A549 (cell line): ENCODE measurements at regions not wholly inside any gene's neighbourhood (a gene's known extent, or its start where the extent isn't known, plus 50 kb on each side); places are given as distances from the start of the nearest gene placed in this dataset.
A peak's percentile ranks its signal among the peaks of the same experiment; 100 is the strongest.

Source experiments
- ATAC-seq, 2 experiments: fragments of 200-7000 bp in 1 of 2; fragments of >200 bp in 1 of 2; cut with Nextera tagmentation in 1 of 2; cut with Tn5 transposase in 1 of 2; 3 replicates each; pipeline versions ENCODE4 v1.8.0 to v1.9.1; 2018 to 2020; ENCODE audit warnings: mild to moderate bottlenecking in 1 of 2, moderate library complexity in 1 of 2
- CTCF ChIA-PET: fragments of 300-600 bp; sonication (Branson Sonifier 250); formaldehyde crosslinking; extraction: SDS; loops from one replicate; lab custom pipeline; 2021; ENCODE audit warnings: antibody characterized with exemption, inconsistent platforms; lab: Yijun Ruan, JAX
- POLR2A ChIA-PET: fragments of 350-600 bp; formaldehyde crosslinking; extraction: SDS; loops from one replicate; lab custom pipeline; 2021; ENCODE audit warnings: antibody characterized with exemption, inconsistent platforms; lab: Yijun Ruan, JAX
- DNase-seq, 2 experiments: peaks; one replicate each; pipeline versions ENCODE4 v3.0.0 to v3.0.0-alpha.2; 2011 to 2016; ENCODE audit warnings: low read depth in 1 of 2, low spot score in 1 of 2
- FAIRE-seq: peaks from 2 replicates; lab custom pipeline; 2011; peaks lifted over from hg19 to GRCh38; lab: Jason Lieb, UNC
- H3K27ac ChIP-seq, 2 experiments: fragments of >200 bp; sonication (Bioruptor Twin); formaldehyde crosslinking; 3 replicates each; pipeline ENCODE4 v1.5.1; 2016 to 2017
- H3K4me1 ChIP-seq: fragments of >200 bp; sonication (Bioruptor Twin); formaldehyde crosslinking; 3 replicates; pipeline ENCODE4 v1.6.1; 2016
- H3K4me2 ChIP-seq: fragments of >200 bp; sonication (Bioruptor Twin); formaldehyde crosslinking; 3 replicates; pipeline ENCODE4 v1.6.1; 2016
- H3K4me3 ChIP-seq: fragments of >200 bp; sonication (Bioruptor Twin); formaldehyde crosslinking; 3 replicates; pipeline ENCODE4 v1.5.1; 2016
- H3K9me3 ChIP-seq: fragments of >200 bp; sonication (Bioruptor Twin); formaldehyde crosslinking; 3 replicates; pipeline ENCODE4 v1.6.1; 2016
- BCL3 ChIP-seq: fragments of >200 bp; sonication (Bioruptor Twin); formaldehyde crosslinking; IDR thresholded peaks from 3 replicates; pipeline ENCODE4 v1.6.1; 2016
- BHLHE40 ChIP-seq: IDR thresholded peaks from 2 replicates; pipeline ENCODE4 v1.6.1; 2012; ENCODE audit warnings: low read depth, low read length, inconsistent platforms
- CBX8 ChIP-seq: fragments of 200-600 bp; sonication (generic); IDR thresholded peaks from 2 replicates; pipeline ENCODE4 v1.6.1; 2016
- CHD2 ChIP-seq: fragments of 150-350 bp; IDR thresholded peaks from 2 replicates; pipeline ENCODE4 v1.6.1; 2014; ENCODE audit warnings: low read length; ENCODE audit not compliant: partially characterized antibody
- HEYL ChIP-seq: fragments of 250-450 bp; sonication (Bioruptor Pico); IDR thresholded peaks from 2 replicates; pipeline ENCODE4 v1.8.0; 2021; ENCODE audit warnings: mild to moderate bottlenecking, moderate library complexity
- HOXB13 ChIP-seq: fragments of 250-450 bp; sonication (Bioruptor Pico); IDR thresholded peaks from 2 replicates; pipeline ENCODE4 v1.5.0; 2020; ENCODE audit warnings: low read depth, mild to moderate bottlenecking, moderate library complexity
- HOXB5 ChIP-seq: fragments of 250-450 bp; sonication (Bioruptor Pico); IDR thresholded peaks from 2 replicates; pipeline ENCODE4 v1.5.0; 2020; ENCODE audit warnings: mild to moderate bottlenecking, moderate library complexity
- MAX ChIP-seq: IDR thresholded peaks from 2 replicates; pipeline ENCODE4 v1.6.1; 2012
- NFE2L2 ChIP-seq: fragments of 150-350 bp; conservative IDR thresholded peaks from 2 replicates; pipeline ENCODE4 v1.6.1; 2014; ENCODE audit warnings: low read length
- PBX3 ChIP-seq: IDR thresholded peaks from 2 replicates; pipeline ENCODE4 v1.6.1; 2012
- RAD21 ChIP-seq, 2 experiments: fragments of >200 bp in 1 of 2; sonication (Bioruptor Twin) in 1 of 2; formaldehyde crosslinking in 1 of 2; IDR thresholded peaks in 1 of 2; conservative IDR thresholded peaks in 1 of 2; 2 replicates in 1 of 2; 3 replicates in 1 of 2; pipeline ENCODE4 v1.6.1; 2012 to 2018; ENCODE audit warnings: inconsistent platforms in 1 of 2
- RFX5 ChIP-seq: fragments of 450-650 bp; IDR thresholded peaks from 2 replicates; pipeline ENCODE4 v1.7.1; 2014; ENCODE audit warnings: antibody characterized with exemption, mild to moderate bottlenecking, moderate library complexity
- TP53 ChIP-seq: fragments of 250-450 bp; sonication (Bioruptor Pico); IDR thresholded peaks from 2 replicates; pipeline ENCODE4 v1.5.0; 2021; ENCODE audit warnings: mild to moderate bottlenecking, moderate library complexity
- ZFP36 ChIP-seq: fragments of 450-650 bp; IDR thresholded peaks from 2 replicates; pipeline ENCODE4 v1.6.1; 2014; ENCODE audit warnings: borderline replicate concordance; ENCODE audit not compliant: partially characterized antibody
- ZNF302 ChIP-seq: fragments of 250-450 bp; sonication (Bioruptor Pico); IDR thresholded peaks from 2 replicates; pipeline ENCODE4 v1.9.0; 2021; ENCODE audit warnings: inconsistent platforms, mild to moderate bottlenecking, moderate library complexity
- WGBS: methylation state at CpG from one replicate; pipeline ENCODE4 v1.1.6; 2017; ENCODE audit errors: missing lambda C conversion rate; 5-methylcytosine and 5-hydroxymethylcytosine counted together
- TF ChIP-seq, protein P1 (sequence below): fragments of 200-600 bp; sonication (generic); IDR thresholded peaks from 2 replicates; pipeline ENCODE4 v1.6.1; 2016; ENCODE audit warnings: antibody characterized with exemption, mild to moderate bottlenecking, moderate library complexity
- TF ChIP-seq, protein P2 (sequence below): fragments of 250-450 bp; sonication (Bioruptor Pico); IDR thresholded peaks from 2 replicates; pipeline ENCODE4 v1.5.0; 2021; ENCODE audit warnings: mild to moderate bottlenecking, moderate library complexity, borderline replicate concordance
- TF ChIP-seq, protein P3 (sequence below): fragments of >200 bp; sonication (Bioruptor Twin); formaldehyde crosslinking; IDR thresholded peaks from 3 replicates; pipeline ENCODE4 v1.5.1; 2016

DNA sequence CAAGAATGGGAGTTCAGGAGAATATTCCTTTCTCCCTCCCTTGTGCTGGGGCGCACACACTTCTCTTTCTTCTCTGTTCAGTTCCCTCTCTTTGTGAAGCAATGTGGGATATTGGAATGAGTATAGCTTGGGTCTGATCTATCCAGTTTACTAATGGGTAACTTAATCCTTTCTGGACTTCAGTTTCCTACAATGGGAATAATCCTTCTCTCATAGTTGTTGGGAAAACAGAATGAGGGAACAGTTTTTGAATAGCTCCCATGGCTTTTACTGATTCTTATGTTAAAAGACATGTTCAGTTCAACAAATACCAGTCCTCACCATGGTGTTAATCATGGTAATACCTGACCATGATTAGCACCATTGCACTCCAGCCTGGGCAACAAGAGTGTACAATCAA lies 93.1 kb downstream of the ARL4C start:
- TF ChIP-seq HEYL (no peak), HOXB5 (CRISPR knock-in tag) (no peak), ZFP36 (no peak), RAD21 (conservative IDR thresholded peaks at IDR 0.05 in 1 of 2, IDR thresholded peaks at IDR 0.05 in 1 of 2) (no peak), NFE2L2 (no peak), TP53 (CRISPR knock-in tag) (no peak), ZNF302 (CRISPR knock-in tag) (no peak), CBX8 (no peak), BHLHE40 (no peak), MAX (no peak), RFX5 (no peak), CHD2 (no peak), PBX3 (no peak), HOXB13 (no peak)
- TF ChIP-seq, protein P1, sequence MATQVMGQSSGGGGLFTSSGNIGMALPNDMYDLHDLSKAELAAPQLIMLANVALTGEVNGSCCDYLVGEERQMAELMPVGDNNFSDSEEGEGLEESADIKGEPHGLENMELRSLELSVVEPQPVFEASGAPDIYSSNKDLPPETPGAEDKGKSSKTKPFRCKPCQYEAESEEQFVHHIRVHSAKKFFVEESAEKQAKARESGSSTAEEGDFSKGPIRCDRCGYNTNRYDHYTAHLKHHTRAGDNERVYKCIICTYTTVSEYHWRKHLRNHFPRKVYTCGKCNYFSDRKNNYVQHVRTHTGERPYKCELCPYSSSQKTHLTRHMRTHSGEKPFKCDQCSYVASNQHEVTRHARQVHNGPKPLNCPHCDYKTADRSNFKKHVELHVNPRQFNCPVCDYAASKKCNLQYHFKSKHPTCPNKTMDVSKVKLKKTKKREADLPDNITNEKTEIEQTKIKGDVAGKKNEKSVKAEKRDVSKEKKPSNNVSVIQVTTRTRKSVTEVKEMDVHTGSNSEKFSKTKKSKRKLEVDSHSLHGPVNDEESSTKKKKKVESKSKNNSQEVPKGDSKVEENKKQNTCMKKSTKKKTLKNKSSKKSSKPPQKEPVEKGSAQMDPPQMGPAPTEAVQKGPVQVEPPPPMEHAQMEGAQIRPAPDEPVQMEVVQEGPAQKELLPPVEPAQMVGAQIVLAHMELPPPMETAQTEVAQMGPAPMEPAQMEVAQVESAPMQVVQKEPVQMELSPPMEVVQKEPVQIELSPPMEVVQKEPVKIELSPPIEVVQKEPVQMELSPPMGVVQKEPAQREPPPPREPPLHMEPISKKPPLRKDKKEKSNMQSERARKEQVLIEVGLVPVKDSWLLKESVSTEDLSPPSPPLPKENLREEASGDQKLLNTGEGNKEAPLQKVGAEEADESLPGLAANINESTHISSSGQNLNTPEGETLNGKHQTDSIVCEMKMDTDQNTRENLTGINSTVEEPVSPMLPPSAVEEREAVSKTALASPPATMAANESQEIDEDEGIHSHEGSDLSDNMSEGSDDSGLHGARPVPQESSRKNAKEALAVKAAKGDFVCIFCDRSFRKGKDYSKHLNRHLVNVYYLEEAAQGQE, result no peak
- TF ChIP-seq, protein P2, sequence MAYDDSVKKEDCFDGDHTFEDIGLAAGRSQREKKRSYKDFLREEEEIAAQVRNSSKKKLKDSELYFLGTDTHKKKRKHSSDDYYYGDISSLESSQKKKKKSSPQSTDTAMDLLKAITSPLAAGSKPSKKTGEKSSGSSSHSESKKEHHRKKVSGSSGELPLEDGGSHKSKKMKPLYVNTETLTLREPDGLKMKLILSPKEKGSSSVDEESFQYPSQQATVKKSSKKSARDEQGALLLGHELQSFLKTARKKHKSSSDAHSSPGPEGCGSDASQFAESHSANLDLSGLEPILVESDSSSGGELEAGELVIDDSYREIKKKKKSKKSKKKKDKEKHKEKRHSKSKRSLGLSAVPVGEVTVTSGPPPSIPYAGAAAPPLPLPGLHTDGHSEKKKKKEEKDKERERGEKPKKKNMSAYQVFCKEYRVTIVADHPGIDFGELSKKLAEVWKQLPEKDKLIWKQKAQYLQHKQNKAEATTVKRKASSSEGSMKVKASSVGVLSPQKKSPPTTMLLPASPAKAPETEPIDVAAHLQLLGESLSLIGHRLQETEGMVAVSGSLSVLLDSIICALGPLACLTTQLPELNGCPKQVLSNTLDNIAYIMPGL (CRISPR knock-in tag), result no peak
- TF ChIP-seq, protein P3, sequence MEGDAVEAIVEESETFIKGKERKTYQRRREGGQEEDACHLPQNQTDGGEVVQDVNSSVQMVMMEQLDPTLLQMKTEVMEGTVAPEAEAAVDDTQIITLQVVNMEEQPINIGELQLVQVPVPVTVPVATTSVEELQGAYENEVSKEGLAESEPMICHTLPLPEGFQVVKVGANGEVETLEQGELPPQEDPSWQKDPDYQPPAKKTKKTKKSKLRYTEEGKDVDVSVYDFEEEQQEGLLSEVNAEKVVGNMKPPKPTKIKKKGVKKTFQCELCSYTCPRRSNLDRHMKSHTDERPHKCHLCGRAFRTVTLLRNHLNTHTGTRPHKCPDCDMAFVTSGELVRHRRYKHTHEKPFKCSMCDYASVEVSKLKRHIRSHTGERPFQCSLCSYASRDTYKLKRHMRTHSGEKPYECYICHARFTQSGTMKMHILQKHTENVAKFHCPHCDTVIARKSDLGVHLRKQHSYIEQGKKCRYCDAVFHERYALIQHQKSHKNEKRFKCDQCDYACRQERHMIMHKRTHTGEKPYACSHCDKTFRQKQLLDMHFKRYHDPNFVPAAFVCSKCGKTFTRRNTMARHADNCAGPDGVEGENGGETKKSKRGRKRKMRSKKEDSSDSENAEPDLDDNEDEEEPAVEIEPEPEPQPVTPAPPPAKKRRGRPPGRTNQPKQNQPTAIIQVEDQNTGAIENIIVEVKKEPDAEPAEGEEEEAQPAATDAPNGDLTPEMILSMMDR, result no peak
- DNase-seq (no peak), ATAC-seq (no peak), FAIRE-seq (no peak)
- Histone ChIP-seq H3K27ac (peak overlapping the region in 1 of 2 experiments; percentile 69; a peak in 3 of 6 replicates), H3K4me3 (no peak overlapping the region), H3K4me2 (no peak overlapping the region), H3K9me3 (no peaks in the 10 kb centered on the region), H3K4me1 (peaks cover 20% of the 10 kb centered on the region)
- POLR2A ChIA-PET, result no interaction called here
- CTCF ChIA-PET, result interaction anchor here (1.0 to 2.2 kb wide), 2 partner anchors 9 to 268 kb away, joined by 4 to 12 read pairs; no protein-coding TSS in a partner anchor
- WGBS, result 94% methylated on average over 1 of the region's 1 CpG

DNA sequence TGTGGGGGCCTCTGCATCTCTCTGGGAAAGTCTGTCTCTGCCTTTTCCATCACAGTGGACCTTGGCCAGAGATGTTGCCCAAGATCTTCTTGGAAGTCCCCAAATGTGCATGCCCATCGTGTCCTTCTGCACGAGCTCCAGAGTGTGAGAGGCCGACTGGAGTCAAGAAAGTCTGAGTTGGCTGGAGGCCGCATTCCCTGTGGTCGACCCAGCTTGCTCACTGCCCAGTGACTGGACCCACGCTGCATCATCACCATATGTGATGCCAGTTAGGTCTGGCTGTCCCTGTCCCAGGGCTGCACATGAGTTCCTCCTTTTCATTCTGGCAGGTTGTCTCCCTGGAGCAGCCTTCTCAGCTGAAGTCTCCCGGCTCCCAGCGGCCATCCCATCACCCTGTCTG lies 93.8 kb downstream of the ARL4C start:
- H3K27ac ChIP-seq, result peak overlapping the region in 1 of 2 experiments; percentile 69; a peak in 4 of 6 replicates
- ChIA-PET CTCF (interaction anchor here (0.7 to 2.2 kb wide), 3 partner anchors 10 to 267 kb away, joined by 3 to 12 read pairs (median 4); no protein-coding TSS in a partner anchor), POLR2A (no interaction called here)
- DNase-seq, result no peak
- TF ChIP-seq BCL3, result no peak
- TF ChIP-seq, all 56 proteins: peak for 0
- no peak overlapping the region for H3K4me3 ChIP-seq
- FAIRE-seq, result no peak
- peak; percentile 24 to 27; a peak in 3 of 6 replicates for ATAC-seq
- peaks cover 20% of the 10 kb centered on the region for H3K4me1 ChIP-seq
- no peak overlapping the region for H3K4me2 ChIP-seq
- 81% methylated on average over 6 of the region's 8 CpGs for WGBS
- no peaks in the 10 kb centered on the region for H3K9me3 ChIP-seq
